HCT116 (cell line): ENCODE measurements at regions not wholly inside any gene's neighbourhood (a gene's known extent, or its start where the extent isn't known, plus 50 kb on each side); places are given as distances from the start of the nearest gene placed in this dataset.

Experiments
- ATAC-seq: fragments of 200-7000 bp; cut with Tn5 transposase; 2 replicates; pipeline ENCODE4 v1.9.1; 2020; ENCODE audit warnings: mild to moderate bottlenecking, moderate library complexity
- BruUV-seq: library from RNA; stranded (reverse); fragments of 400-500 nt; replicated peaks from 2 replicates; lab custom pipeline; 2021; lab: Mats Ljungman, UMichigan
- CTCF ChIA-PET: fragments of 300-600 bp; sonication (Branson Sonifier 250); formaldehyde crosslinking; loops from one replicate; lab custom pipeline; 2021; ENCODE audit warnings: antibody characterized with exemption; lab: Charles Lee
- POLR2A ChIA-PET: fragments of 300-600, 350-600 bp; sonication (Branson Sonifier 250); formaldehyde crosslinking; loops from one replicate; lab custom pipeline; 2021; ENCODE audit warnings: antibody characterized with exemption; lab: Charles Lee
- RAD21 ChIA-PET, 2 experiments: fragments of 300-600 bp; sonication (Branson Sonifier 250); formaldehyde crosslinking; loops; one replicate each; lab custom pipeline; 2023; ENCODE audit warnings: low total read pairs in 2 of 2; ENCODE audit not compliant: uncharacterized antibody in 2 of 2, unreplicated experiment in 2 of 2, low non-redundant PET in 1 of 2; lab: Charles Lee
- DNase-seq: peaks from one replicate; pipeline ENCODE4 v3.0.0-alpha.2; 2010; ENCODE audit warnings: low read depth, low spot score
- H2AFZ ChIP-seq: fragments of 200-600 bp; shearing (Covaris generic), sonication (generic); 2 replicates; pipeline ENCODE4 v1.6.1; 2017; ENCODE audit warnings: low read depth, mixed run types, mixed read lengths, antibody characterized with exemption, low read length; ENCODE audit not compliant: poor library complexity, severe bottlenecking
- H3K27ac ChIP-seq: 2 replicates; pipeline ENCODE4 v1.5.1; 2012; ENCODE audit warnings: low read depth, low read length
- H3K27me3 ChIP-seq: fragments of 200-600 bp; sonication (generic); 2 replicates; pipeline ENCODE4 v1.6.1; 2016; ENCODE audit warnings: mixed run types, low read length, mixed read lengths; ENCODE audit not compliant: insufficient read depth
- H3K36me3 ChIP-seq, 2 experiments: fragments of 200-500 bp in 1 of 2; fragments of 200-600 bp in 1 of 2; sonication (Bioruptor generic) in 1 of 2; sonication (generic) in 1 of 2; 2 replicates each; pipeline versions ENCODE4 v1.5.1 to v1.6.1; 2014 to 2016; ENCODE audit warnings: low read length in 2 of 2, inconsistent platforms in 1 of 2, mixed read lengths in 1 of 2, mixed run types in 1 of 2; ENCODE audit not compliant: insufficient read depth in 2 of 2, control insufficient read depth in 1 of 2
- H3K4me1 ChIP-seq, 2 experiments: fragments of 200-600 bp in 1 of 2; sonication (generic) in 1 of 2; 2 replicates each; pipeline versions ENCODE4 v1.5.1 to v1.6.1; 2012 to 2017; ENCODE audit warnings: low read length in 2 of 2, inconsistent platforms in 1 of 2, mild to moderate bottlenecking in 1 of 2, mixed read lengths in 1 of 2, mixed run types in 1 of 2, moderate library complexity in 1 of 2; ENCODE audit not compliant: insufficient read depth in 2 of 2, control insufficient read depth in 1 of 2
- H3K4me2 ChIP-seq: fragments of 200-600 bp; sonication (generic); 2 replicates; pipeline ENCODE4 v1.6.1; 2017; ENCODE audit warnings: mixed run types, low read length, mixed read lengths
- H3K4me3 ChIP-seq, 2 experiments: fragments of 200-600 bp in 1 of 2; sonication (generic) in 1 of 2; replicated peaks in 1 of 2; 2 replicates each; pipeline ENCODE4 v1.5.1; 2011 to 2016; ENCODE audit warnings: low read length in 2 of 2, control low read depth in 1 of 2, low read depth in 1 of 2, mild to moderate bottlenecking in 1 of 2, mixed read lengths in 1 of 2, mixed run types in 1 of 2
- H3K79me2 ChIP-seq: fragments of 200-600 bp; sonication (generic); 2 replicates; pipeline ENCODE4 v1.6.1; 2017; ENCODE audit warnings: mild to moderate bottlenecking, mixed run types, low read length, moderate library complexity, mixed read lengths; ENCODE audit not compliant: insufficient read depth
- H3K9ac ChIP-seq: fragments of 200-600 bp; sonication (generic); 2 replicates; pipeline ENCODE4 v1.6.1; 2016; ENCODE audit warnings: low read length, mixed read lengths
- H3K9me2 ChIP-seq: fragments of 200-600 bp; sonication (generic), shearing (Covaris generic); 2 replicates; pipeline ENCODE4 v1.6.1; 2017; ENCODE audit warnings: mixed run types, mild to moderate bottlenecking, moderate library complexity; ENCODE audit not compliant: insufficient read depth
- H3K9me3 ChIP-seq, 2 experiments: fragments of 200-500 bp in 1 of 2; fragments of 200-600 bp in 1 of 2; sonication (Bioruptor generic) in 1 of 2; sonication (generic) in 1 of 2; 2 replicates each; pipeline ENCODE4 v1.6.1; 2014 to 2017; ENCODE audit warnings: low read length in 2 of 2, mixed read lengths in 2 of 2, inconsistent platforms in 1 of 2, low read depth in 1 of 2, mild to moderate bottlenecking in 1 of 2, mixed run types in 1 of 2, moderate library complexity in 1 of 2; ENCODE audit not compliant: control insufficient read depth in 1 of 2, insufficient read depth in 1 of 2
- H4K20me1 ChIP-seq: fragments of 200-600 bp; sonication (generic), shearing (Covaris generic); 2 replicates; pipeline ENCODE4 v1.6.1; 2017; ENCODE audit warnings: mixed run types, mild to moderate bottlenecking, moderate library complexity; ENCODE audit not compliant: insufficient read depth
- POLR2AphosphoS5 ChIP-seq: IDR thresholded peaks from 2 replicates; pipeline ENCODE4 v1.6.1; 2011; ENCODE audit warnings: mild to moderate bottlenecking, low read depth, low read length, moderate library complexity
- SRF ChIP-seq: IDR thresholded peaks from 2 replicates; pipeline ENCODE4 v1.6.1; 2012; ENCODE audit warnings: low read depth
- TCF7L2 ChIP-seq: IDR thresholded peaks from 2 replicates; pipeline ENCODE4 v1.7.0; 2011; ENCODE audit warnings: borderline replicate concordance, inconsistent platforms; ENCODE audit not compliant: insufficient read depth, insufficient read length; ENCODE audit errors: extremely low read depth
- ZFX ChIP-seq: fragments of 450-650 bp; IDR thresholded peaks from 2 replicates; pipeline ENCODE4 v1.6.1; 2017
- intact Hi-C: fragments of 100-400 bp; cut with micrococcal nuclease; formaldehyde crosslinking; loops from 2 replicates; pipeline ENCODE4 v1.10.0; 2022
- TF ChIP-seq, protein P1 (sequence below), 3 experiments: fragments of 200-600 bp in 1 of 3; sonication (generic) in 1 of 3; IDR thresholded peaks in 2 of 3; conservative IDR thresholded peaks in 1 of 3; 2 replicates each; pipeline ENCODE4 v1.5.1; 2012 to 2017; ENCODE audit warnings: low read depth in 2 of 3, low read length in 2 of 3, antibody characterized with exemption in 1 of 3, borderline replicate concordance in 1 of 3, control low read depth in 1 of 3, mild to moderate bottlenecking in 1 of 3, mixed read lengths in 1 of 3, mixed run types in 1 of 3, moderate library complexity in 1 of 3; ENCODE audit not compliant: insufficient read depth in 1 of 3

DNA sequence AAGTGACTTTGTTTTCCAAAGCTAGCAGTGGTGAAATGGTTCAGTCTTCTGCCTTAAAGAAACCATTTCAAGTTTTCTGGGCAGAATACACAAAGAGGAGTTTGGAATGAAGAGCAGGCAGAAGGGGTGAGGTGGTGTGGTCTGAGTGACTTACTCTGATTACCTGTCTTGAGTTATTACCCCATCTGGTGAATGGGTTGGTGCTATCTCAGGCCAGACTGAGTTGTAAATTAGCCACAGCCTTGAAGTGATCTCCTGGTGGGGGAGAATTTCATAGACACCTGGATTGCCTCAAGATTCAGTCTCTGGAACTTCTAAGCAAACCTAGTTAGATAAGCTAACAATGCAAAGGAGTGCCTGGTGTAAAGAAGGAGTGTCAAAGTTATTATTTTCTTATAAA is 983.5 kb upstream of the NXPH2 start (continued):
- TF ChIP-seq SRF = no peak
- TF ChIP-seq, protein P1, sequence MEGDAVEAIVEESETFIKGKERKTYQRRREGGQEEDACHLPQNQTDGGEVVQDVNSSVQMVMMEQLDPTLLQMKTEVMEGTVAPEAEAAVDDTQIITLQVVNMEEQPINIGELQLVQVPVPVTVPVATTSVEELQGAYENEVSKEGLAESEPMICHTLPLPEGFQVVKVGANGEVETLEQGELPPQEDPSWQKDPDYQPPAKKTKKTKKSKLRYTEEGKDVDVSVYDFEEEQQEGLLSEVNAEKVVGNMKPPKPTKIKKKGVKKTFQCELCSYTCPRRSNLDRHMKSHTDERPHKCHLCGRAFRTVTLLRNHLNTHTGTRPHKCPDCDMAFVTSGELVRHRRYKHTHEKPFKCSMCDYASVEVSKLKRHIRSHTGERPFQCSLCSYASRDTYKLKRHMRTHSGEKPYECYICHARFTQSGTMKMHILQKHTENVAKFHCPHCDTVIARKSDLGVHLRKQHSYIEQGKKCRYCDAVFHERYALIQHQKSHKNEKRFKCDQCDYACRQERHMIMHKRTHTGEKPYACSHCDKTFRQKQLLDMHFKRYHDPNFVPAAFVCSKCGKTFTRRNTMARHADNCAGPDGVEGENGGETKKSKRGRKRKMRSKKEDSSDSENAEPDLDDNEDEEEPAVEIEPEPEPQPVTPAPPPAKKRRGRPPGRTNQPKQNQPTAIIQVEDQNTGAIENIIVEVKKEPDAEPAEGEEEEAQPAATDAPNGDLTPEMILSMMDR (IDR thresholded peaks at IDR 0.05 in 2 of 3, conservative IDR thresholded peaks at IDR 0.05 in 1 of 3; ENCODE audit: borderline replicate concordance in 1 of 3, insufficient read depth in 1 of 3, low read depth in 2 of 3, low read length in 2 of 3) = no peak
- TF ChIP-seq ZFX = no peak
- TF ChIP-seq POLR2AphosphoS5 = no peak
- TF ChIP-seq, all 23 proteins: peak for 0

DNA sequence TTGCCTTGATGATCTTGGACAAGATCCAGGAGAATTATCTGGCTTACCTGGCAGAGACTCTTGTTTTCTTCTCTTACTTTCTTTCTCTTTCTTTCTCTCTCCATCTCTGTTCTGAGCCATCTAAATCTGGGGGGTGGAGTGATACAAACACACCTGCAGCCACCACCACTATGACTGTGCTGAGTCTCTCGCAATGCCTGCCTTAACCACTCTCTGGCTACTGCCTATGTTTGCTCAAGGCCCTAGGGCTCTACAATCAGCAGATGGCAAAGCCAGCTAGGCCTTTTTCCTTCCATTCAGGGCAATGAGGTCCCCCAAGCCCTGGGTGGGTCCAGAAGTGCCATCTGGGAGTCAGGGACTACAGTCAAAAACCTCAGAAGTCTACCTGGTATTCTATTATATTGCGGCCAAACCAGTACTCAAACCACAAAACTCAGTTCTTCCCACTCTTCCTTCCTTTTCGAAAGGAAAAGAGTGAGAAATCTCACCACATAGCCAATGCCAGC is 978.9 kb upstream of the NXPH2 start:
- no peak overlapping the region for H3K4me2 ChIP-seq
- BruUV-seq = no TSS peak
- H3K36me3 ChIP-seq = no peaks in the 10 kb centered on the region
- H3K4me3 ChIP-seq = no peak overlapping the region
- TF ChIP-seq POLR2AphosphoS5 = no peak
- H3K9ac ChIP-seq = no peak overlapping the region
- H3K27ac ChIP-seq = no peak overlapping the region
- no peaks in the 10 kb centered on the region; the same call in 1 of the 2 replicates for H3K9me2 ChIP-seq
- H3K4me1 ChIP-seq = no peaks in the 10 kb centered on the region
- no peaks in the 10 kb centered on the region for H4K20me1 ChIP-seq
- ChIA-PET RAD21 (no interaction called here), POLR2A (no interaction called here), CTCF (no interaction called here)
- H3K9me3 ChIP-seq = no peaks in the 10 kb centered on the region
- ATAC-seq = no peak
- DNase-seq = no peak
- H3K79me2 ChIP-seq = no peaks in the 10 kb centered on the region
- no peaks in the 10 kb centered on the region for H3K27me3 ChIP-seq
- H2AFZ ChIP-seq = no peak overlapping the region
- intact Hi-C loops = no loop called here

DNA sequence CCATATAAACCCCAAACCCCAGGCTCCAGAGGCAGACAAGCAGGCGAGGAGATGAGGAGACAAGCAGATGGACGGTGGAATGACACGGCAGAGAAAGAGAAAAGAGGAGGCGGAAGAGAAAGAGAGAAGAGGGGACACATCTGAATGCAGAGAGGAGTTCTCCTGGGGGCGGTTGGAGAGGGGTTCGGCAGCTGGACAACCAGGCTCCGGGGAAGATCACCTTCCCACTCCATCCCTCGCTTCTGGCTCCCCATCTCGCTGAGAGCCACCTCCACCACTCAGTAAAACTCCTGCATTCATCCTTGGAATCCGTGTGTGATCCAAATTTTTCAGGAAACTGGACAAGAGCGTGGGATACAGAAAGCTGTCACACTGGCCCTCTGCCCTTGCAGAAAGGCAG is 966.7 kb upstream of the NXPH2 start:
- POLR2A ChIA-PET = no interaction called here
- H3K79me2 ChIP-seq = no peaks in the 10 kb centered on the region
- no peak overlapping the region for H3K4me2 ChIP-seq
- RAD21 ChIA-PET = no interaction called here
- DNase-seq = no peak
- no peaks in the 10 kb centered on the region for H4K20me1 ChIP-seq
- TF ChIP-seq ZFX = no peak
- no peak for TF ChIP-seq TCF7L2
- intact Hi-C loops = no loop called here
- no peaks in the 10 kb centered on the region for H3K4me1 ChIP-seq
- H2AFZ ChIP-seq = no peak overlapping the region
- BruUV-seq = no TSS peak
- no peaks in the 10 kb centered on the region for H3K27me3 ChIP-seq
- H3K9me2 ChIP-seq = no peaks in the 10 kb centered on the region
- CTCF ChIA-PET = no interaction called here
- H3K4me3 ChIP-seq = no peak overlapping the region
- H3K27ac ChIP-seq = no peak overlapping the region
- no peaks in the 10 kb centered on the region for H3K9me3 ChIP-seq
- no peaks in the 10 kb centered on the region for H3K36me3 ChIP-seq
- no peak for ATAC-seq
- H3K9ac ChIP-seq = no peak overlapping the region
